Progenitor cell of endocrine pancreas (in vitro differentiated cells): ENCODE measurements at regions not wholly inside any gene's neighbourhood (a gene's known extent, or its start where the extent isn't known, plus 50 kb on each side); places are given as distances from the start of the nearest gene placed in this dataset.
"Not testable (repeated sequence)": the region's sequence is repeated elsewhere in the genome, so short reads cannot be mapped to it uniquely, and the experiment has no call there.

Source experiments
- DNase-seq: peaks from one replicate; pipeline ENCODE4 v3.0.0; 2021; ENCODE audit warnings: low spot score; ENCODE audit not compliant: unreplicated experiment
- H3K27ac Mint-ChIP-seq: 2 replicates; pipeline ENCODE4 v1.8.0; 2021; ENCODE audit warnings: mild to moderate bottlenecking, moderate library complexity, mixed read lengths
- H3K27me3 Mint-ChIP-seq: 2 replicates; pipeline ENCODE4 v1.8.0; 2021; ENCODE audit warnings: mixed read lengths
- H3K36me3 Mint-ChIP-seq: 2 replicates; pipeline ENCODE4 v1.8.0; 2022; ENCODE audit warnings: mixed read lengths; ENCODE audit not compliant: insufficient read depth
- H3K4me1 Mint-ChIP-seq: 2 replicates; pipeline ENCODE4 v1.8.0; 2021; ENCODE audit warnings: low read depth, mixed read lengths
- H3K4me3 Mint-ChIP-seq: 2 replicates; pipeline ENCODE4 v1.8.0; 2021; ENCODE audit warnings: low read depth, mild to moderate bottlenecking, moderate library complexity, mixed read lengths
- H3K9me3 Mint-ChIP-seq: 2 replicates; pipeline ENCODE4 v1.8.0; 2021; ENCODE audit warnings: low read depth, mixed read lengths
- TF ChIP-seq, protein P1 (sequence below): fragments of 200-600 bp; sonication (generic); IDR thresholded peaks from one replicate; pipeline ENCODE4 v1.5.0; 2021; ENCODE audit warnings: antibody characterized with exemption, mild to moderate bottlenecking; ENCODE audit not compliant: unreplicated experiment

DNA sequence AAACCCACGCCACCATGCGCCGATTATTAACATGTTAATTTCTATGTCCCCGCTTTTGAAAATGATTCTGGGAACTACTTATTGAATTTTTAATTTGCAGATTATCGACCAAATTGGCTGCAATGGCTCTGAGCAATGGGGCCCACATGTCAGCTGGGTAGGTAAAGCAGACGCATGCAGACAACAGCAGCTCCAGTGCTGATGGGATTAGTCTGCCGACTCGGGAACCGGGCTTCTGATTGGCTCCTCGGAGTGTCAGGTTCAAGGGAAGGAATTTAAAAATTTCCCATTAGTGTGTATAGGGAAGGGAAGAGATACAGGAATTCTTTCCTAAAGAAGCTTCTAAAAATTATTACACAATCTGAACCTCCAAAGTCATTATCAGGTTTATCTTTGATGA is 77.4 kb upstream of the PPARGC1A start:
- Mint-ChIP-seq H3K4me3 (no peak overlapping the region), H3K36me3 (no peaks in the 10 kb centered on the region)

DNA sequence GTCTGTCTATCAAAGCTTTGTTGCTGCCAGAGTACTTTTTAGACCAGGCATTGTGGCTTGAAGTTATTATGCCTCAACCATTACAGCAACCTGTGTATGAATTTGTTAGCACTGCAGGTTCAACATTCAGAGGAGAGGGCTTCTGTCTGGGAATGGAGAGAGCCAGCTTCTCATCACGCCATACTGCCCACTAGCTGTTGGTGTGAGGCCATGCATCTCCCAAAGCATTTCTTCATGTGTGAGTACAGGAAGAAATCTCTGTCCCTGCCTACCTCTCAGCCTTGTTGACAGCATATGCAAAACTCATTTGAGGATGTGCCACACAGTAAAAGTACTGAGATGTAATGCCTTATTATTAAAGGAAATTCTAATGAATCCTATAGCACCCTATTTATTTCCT is 76.9 kb upstream of the PPARGC1A start:
- no peak for DNase-seq
- Mint-ChIP-seq H3K4me3 (no peak overlapping the region), H3K27ac (no peak overlapping the region), H3K9me3 (no peaks in the 10 kb centered on the region), H3K27me3 (no peaks in the 10 kb centered on the region), H3K4me1 (no peaks in the 10 kb centered on the region), H3K36me3 (no peaks in the 10 kb centered on the region)
- TF ChIP-seq, protein P1, sequence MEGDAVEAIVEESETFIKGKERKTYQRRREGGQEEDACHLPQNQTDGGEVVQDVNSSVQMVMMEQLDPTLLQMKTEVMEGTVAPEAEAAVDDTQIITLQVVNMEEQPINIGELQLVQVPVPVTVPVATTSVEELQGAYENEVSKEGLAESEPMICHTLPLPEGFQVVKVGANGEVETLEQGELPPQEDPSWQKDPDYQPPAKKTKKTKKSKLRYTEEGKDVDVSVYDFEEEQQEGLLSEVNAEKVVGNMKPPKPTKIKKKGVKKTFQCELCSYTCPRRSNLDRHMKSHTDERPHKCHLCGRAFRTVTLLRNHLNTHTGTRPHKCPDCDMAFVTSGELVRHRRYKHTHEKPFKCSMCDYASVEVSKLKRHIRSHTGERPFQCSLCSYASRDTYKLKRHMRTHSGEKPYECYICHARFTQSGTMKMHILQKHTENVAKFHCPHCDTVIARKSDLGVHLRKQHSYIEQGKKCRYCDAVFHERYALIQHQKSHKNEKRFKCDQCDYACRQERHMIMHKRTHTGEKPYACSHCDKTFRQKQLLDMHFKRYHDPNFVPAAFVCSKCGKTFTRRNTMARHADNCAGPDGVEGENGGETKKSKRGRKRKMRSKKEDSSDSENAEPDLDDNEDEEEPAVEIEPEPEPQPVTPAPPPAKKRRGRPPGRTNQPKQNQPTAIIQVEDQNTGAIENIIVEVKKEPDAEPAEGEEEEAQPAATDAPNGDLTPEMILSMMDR, result peak; percentile 34

More for the DNA sequence above, 77.4 kb upstream of the PPARGC1A start:
- no peaks in the 10 kb centered on the region for H3K9me3 Mint-ChIP-seq
- no peak overlapping the region for H3K27ac Mint-ChIP-seq
- no peaks in the 10 kb centered on the region for H3K4me1 Mint-ChIP-seq
- DNase-seq, result no peak
- no peaks in the 10 kb centered on the region for H3K27me3 Mint-ChIP-seq
- TF ChIP-seq, protein P1, result no peak

DNA sequence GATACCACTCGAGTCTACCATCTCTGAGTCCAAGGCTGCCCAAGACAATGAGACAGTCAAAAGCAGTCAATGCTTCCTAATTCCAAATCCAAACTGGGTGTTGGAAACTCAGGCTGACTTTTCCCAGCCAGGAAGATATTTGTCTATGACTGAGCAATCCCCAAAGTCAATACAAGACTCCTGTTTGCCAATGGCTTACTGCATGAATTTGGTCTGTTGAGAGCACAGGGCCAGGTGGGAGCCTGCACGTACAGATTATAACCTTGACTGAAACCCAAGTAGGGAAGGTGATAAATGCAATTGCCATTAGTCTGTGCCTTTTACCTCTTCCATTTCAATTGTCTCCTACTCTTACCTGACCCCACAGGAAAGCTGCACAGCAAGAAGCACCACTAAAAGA is 72.6 kb upstream of the PPARGC1A start:
- DNase-seq, result no peak
- Mint-ChIP-seq H3K27ac (no peak overlapping the region), H3K4me3 (no peak overlapping the region), H3K9me3 (no peaks in the 10 kb centered on the region), H3K4me1 (no peaks in the 10 kb centered on the region), H3K27me3 (no peaks in the 10 kb centered on the region), H3K36me3 (no peaks in the 10 kb centered on the region)
- TF ChIP-seq, protein P1, result no peak

DNA sequence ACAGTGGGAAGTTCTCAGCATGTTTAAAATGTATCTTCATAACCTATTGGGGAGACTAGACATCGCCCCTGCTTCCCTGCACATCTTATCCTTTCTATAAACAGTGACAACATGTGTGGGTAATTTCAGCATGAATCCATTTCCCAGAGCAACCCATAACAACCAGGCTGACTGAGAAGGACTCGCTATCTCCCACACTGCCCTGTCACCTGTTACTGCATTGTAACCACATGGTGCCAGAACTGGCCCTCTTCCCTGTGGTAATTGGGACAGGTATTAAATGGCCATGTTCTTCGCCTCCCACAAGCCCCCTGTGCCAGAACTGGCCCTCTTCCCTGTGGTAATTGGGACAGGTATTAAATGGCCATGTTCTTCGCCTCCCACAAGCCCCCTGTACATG is 71.5 kb upstream of the PPARGC1A start:
- H3K9me3 Mint-ChIP-seq, H3K4me1 Mint-ChIP-seq, H3K27me3 Mint-ChIP-seq, H3K4me3 Mint-ChIP-seq, DNase-seq, H3K27ac Mint-ChIP-seq, H3K36me3 Mint-ChIP-seq: not testable (repeated sequence)

DNA sequence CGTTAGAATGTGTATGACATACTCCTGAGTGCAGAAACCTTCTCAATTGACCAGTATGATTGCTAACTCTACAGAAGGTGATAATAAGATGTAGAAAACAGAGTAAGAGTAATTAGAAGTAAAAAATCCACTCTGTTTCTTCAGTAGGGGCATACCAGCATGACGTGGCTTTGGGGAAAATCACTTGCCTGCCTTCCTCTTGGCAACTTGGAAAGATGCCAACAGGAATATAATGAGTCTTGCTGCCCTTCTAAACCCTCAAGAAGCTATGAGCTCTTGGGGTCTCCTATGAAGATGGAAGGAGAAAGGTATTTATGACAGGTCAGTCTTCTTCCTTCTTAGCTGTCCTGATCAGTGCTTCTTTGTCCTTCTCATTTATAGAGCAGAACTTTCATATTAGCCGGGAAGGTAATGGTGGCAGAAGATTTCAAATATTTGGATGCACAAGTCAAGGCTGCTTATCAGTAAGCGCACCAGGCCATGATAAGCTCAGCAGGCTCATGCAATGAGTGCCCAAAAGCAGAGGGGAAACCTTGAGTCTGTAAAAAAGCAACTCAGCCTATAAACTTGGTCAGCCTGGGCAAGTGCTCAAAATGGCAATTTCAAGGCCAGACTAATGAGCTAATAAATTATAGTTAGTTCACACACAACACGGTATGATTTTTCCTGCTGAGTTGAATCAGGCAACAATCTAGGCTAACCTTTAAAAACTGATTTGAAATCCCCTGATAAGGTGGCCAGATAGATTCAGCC is 69.7 kb upstream of the PPARGC1A start:
- Mint-ChIP-seq H3K4me3 (no peak overlapping the region), H3K9me3 (no peaks in the 10 kb centered on the region), H3K4me1 (no peaks in the 10 kb centered on the region), H3K36me3 (no peaks in the 10 kb centered on the region), H3K27ac (no peak overlapping the region), H3K27me3 (no peaks in the 10 kb centered on the region)
- TF ChIP-seq, protein P1, result no peak
- no peak for DNase-seq

DNA sequence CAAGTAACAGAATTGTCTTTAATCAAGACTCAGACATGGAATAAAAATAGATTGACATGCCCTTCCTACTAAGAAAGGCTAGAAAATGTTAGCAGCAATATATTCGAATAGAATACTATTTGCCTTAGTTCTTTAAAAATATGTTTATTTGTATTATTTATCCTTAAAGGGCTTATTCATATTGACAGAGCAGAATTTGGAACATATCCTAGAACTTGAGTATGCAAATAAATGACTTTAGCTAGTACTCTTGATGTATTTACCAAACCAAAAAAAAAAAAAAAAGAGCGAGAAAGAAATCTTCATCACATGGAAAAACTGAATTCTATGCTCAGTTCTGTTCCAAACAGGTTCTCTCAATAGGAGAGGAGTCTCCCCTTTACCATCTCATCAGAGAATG is 68.9 kb upstream of the PPARGC1A start:
- TF ChIP-seq, protein P1, result no peak
- no peak for DNase-seq
- Mint-ChIP-seq H3K36me3 (no peaks in the 10 kb centered on the region), H3K27me3 (no peaks in the 10 kb centered on the region), H3K4me3 (no peak overlapping the region), H3K27ac (no peak overlapping the region), H3K4me1 (no peaks in the 10 kb centered on the region), H3K9me3 (no peaks in the 10 kb centered on the region)
